ENCODE measurements at regions not wholly inside any gene's neighbourhood (a gene's known extent, or its start where the extent isn't known, plus 50 kb on each side); places are given as distances from the start of the nearest gene placed in this dataset.
A peak's percentile ranks its signal among the peaks of the same experiment; 100 is the strongest.

DNA sequence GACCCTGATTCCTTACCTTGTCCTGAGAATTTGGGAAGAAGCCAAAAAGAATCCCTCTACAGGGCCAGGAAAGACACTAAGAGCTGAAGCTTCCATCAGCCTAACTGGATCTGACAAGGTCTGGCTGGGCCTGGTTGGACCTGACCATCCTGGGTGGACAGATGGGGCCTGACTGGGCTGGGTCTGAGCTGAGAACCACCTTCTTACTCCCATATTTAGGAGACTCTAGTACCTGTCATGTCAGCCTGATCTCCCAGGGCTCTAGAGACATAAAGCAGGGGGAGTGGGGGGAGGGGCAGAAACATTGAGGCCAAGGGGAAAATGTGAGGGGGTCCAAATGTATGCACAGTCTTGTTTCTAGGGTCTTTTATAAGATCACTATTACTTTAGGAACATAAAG is 129.9 kb downstream of the BUD13 start:
- DNase-seq (ENCODE audit: low read depth in 2 of 2) = no peak

DNA sequence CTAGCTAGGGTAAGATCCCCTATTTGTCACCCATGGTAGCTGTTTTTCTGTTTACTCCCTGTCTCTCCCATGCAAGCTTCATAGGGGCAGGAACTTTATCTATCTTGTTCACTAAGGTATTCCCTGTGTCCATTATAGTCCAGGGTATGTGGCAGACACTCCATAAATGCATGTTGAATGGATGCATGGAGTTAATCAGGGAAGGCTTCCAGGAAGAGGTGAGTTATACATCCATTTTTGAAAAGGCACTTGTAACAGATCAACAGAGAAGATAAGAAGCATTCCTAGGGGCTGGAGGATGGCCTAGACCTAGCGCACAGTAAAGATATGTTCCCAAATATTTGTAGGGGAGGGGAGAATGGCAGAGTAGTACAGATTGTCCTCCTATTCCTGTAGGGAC is 130.3 kb downstream of the BUD13 start:
- DNase-seq (ENCODE audit: low read depth in 2 of 2) = no peak

- DNase-seq (ENCODE audit: low read depth in 2 of 2) = peak; percentile 14 to 24
Measured at GRCh38 chr11:116641561-116642045, 131.2 kb downstream of the BUD13 start.

DNA sequence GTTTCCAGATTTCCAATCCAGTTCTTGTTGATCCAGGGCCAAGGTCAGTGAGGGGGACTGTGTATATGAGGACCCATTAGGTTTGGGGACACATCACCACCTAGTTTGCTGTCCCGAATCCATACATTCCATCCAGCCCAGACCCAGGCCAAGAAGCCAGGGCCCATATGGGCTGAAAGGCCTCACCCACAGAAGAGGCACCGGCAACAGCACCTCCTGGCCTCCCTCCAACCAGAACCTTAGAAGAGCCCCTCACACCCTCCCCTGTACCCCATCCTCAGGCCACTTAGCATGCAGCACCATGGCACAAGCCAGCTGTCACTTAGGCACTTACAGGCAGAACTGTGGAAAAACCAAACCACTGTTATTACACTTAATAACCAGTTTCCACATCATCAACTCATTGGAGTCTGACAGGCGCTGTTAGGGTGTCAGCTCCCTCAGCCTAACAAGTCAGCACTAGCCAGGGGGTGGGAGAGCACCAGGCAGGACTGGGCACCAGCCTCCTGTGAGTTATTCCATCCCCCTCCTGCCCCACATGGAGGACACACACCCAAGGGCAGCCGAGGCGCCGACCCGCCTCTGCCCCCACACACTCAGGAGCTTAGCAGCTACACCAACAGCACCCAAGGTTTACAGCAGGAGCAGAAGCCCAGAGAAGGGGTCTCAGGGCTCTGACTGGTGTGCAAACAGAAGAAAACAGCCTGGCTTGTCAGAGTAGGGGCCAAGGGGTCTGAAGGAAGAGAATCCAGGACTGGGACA is 132.0 kb downstream of the BUD13 start:
- DNase-seq (ENCODE audit: low read depth in 2 of 2) = no peak

DNA sequence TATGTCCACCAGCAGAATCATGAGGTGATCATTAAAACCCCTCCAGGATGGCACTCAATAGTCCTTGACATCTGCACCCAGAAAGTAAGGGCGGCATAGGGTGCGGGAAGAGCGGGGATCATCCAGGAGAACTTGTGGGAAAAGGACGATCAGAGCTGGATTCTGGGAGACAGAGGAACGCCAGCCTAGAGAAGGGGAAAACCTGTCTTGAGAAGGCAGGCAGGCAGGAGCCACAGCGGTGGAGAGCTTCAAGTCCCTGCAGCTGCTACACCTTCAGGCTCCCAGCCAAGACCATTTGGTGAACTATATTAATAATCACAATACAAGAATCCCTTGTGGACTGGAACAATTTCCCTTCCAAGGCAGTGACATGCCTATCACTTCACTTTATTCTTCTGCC is 134.3 kb downstream of the BUD13 start:
- no peak for DNase-seq (ENCODE audit: low read depth in 2 of 2)

DNA sequence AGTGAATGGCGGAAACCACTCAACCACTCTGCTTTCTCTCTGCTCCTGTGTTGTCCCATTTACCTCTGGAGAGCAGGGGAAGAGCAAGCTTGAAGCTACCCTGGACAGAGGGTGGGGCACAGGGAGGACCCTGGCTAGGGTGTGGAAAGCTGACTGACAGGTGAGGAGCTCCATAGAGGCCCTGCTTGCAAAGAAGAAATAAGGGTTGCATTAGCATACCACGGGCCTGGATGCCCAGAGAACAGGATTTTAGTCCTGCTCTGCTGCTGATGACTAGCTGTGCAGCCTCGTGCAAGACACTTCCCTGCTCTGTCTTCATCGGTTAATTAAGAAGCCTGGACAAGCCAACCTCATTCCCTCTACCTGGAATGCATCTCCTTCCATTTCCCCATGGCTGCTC is 135.0 kb downstream of the BUD13 start:
- no peak for DNase-seq (ENCODE audit: low read depth in 2 of 2)

- DNase-seq (ENCODE audit: low read depth in 2 of 2) = no peak
Measured at GRCh38 chr11:116636341-116636929, 136.4 kb downstream of the BUD13 start.

DNA sequence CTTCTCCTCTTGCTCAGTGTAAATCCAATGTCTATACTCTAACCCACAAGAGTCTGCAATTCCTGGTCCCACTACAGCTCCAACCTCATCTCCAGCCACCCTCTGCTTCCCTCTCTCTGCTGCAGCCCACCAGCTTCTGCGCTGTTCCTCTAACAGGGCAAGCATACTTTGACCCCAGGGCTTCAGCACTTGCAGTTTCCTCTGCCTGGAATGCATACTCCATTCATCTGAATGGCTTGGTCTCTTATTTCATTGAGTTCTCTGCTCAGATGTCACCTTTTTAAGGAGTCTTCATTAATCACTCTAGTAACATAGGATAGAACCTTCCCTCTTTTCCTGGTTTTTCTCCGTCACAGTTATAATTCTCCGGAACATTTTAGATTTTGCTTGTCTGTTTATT is 141.6 kb downstream of the BUD13 start:
- DNase-seq (ENCODE audit: low read depth in 2 of 2) = no peak

- DNase-seq (ENCODE audit: low read depth in 2 of 2) = no peak
Measured at GRCh38 chr11:116618461-116618860, 154.3 kb downstream of the BUD13 start.

DNA sequence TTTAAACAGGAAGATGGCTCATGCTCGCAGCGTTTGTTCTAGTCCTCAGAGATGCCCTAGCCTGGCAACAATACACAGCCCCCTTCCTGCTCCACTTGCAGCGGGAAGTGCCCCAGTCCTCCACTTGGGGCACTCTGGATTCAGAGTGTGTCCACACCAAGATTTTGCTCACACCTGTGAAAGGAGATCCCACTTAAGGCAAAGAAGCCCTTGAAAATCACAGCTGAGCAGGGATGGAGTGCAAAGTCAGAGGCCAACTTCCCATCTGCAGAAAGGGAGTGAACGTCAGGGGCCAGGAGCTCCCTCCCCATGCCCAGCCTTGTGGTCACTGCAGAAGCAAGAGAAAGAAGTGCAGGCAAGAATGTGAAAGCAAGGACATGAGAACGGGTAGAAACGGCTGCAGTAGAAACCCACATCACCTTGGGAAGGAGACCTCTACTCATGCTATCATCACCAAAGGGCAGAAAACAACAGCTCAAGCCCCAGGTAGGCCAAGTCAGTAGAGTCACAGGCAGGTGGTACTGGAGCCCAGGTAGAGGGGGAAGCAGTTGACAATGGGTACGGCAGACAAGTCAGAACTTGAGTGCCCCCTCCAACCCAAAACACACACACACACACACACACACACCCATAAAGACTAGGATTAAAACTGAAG is 157.4 kb downstream of the BUD13 start:
- no peak for DNase-seq (ENCODE audit: low read depth in 2 of 2)

GRCh38 chr11:116614306-116615210 is 158.2 kb downstream of the BUD13 start:
- DNase-seq (ENCODE audit: low read depth in 2 of 2) = no peak

- no peak for DNase-seq (ENCODE audit: low read depth in 2 of 2)
Measured at GRCh38 chr11:116613206-116613875, 159.4 kb downstream of the BUD13 start.

- no peak for DNase-seq (ENCODE audit: low read depth in 2 of 2)
Measured at GRCh38 chr11:116611998-116612620, 160.7 kb downstream of the BUD13 start.

DNA sequence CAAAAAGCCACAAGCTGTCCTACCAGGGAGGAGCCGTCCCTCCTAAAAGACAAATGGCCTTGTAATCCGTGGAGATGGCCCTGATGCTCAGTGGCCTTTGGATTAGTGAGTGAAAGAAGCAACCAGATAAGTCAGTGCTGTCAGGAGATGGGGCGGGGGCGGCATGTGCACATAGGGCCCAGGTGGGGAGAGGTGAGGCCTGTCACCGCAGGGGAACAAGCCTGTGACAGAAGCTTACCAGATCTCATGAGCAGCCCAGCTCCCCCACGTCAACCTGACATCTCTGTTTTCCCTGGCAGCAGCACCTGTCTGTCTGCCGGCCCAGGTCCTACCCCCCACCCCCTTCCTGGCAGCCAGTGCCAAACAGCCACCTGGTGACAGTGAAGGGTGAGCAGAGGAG is 162.6 kb downstream of the BUD13 start:
- no peak for DNase-seq (ENCODE audit: low read depth in 2 of 2)

- no peak for DNase-seq (ENCODE audit: low read depth in 2 of 2)
Measured at GRCh38 chr11:116607027-116607426, 165.8 kb downstream of the BUD13 start.

GRCh38 chr11:116605543-116606459 is 167.0 kb downstream of the BUD13 start:
- DNase-seq (ENCODE audit: low read depth in 2 of 2) = peak; percentile 5 to 23

- DNase-seq (ENCODE audit: low read depth in 2 of 2) = no peak
Measured at GRCh38 chr11:116603728-116604323, 169.0 kb downstream of the BUD13 start.

DNA sequence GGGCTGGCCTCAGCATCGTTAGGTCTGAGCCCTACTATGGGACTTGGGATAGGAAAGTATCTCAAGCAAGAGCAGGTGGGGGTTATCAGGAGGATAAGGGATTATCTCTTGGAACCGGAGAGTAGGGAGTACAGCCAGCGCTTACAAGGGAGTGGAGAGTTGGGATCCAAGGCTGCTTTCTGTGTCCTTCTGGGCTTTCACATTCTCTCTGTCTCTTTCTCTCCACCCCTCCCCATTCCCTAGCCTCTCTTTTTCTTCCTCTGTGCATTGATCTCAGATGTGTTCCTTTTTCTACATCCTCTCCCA is 170.2 kb downstream of the BUD13 start:
- no peak for DNase-seq (ENCODE audit: low read depth in 2 of 2)

DNA sequence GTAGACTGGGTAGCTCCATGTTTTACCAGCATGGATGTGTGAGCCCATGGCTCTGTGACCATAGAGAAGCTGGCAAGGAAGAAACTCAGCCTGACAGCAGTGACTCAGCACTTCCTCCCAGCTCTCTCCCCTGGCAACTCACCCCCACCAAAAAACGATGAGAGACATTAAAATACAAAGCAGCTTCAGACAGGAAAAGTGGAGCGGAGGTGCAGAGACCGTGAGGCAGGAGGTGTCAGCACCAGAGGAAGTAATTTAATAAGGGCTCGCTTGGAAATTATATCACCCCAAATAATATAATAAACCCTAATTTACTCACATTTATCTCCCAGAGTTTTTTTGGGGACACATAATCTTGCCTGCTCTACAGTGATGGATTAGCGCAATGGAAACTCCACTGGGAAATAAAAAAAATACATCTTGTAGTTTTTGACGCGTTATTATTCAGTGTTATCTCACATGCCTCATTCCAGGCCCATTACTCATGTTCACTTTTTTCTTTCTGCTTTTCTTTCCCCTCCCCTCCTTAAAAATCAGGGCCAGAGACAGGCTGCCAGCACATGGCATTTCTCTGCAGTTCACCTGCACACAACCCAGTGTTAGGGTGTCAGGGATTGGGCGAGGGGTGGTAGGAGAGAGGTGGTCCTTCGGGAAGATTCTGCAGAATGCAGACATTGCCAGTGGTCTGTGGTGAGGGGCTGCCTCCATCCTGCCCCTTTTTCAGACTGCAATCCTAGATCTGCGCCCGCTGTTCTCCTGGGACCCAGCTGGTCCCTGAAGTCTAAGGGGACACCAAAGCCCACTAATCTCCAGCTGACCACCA is 170.8 kb downstream of the BUD13 start:
- DNase-seq (ENCODE audit: low read depth in 2 of 2) = no peak
